Lower leg skin (tissue), 3 donors: ENCODE measurements at regions not wholly inside any gene's neighbourhood (a gene's known extent, or its start where the extent isn't known, plus 50 kb on each side); places are given as distances from the start of the nearest gene placed in this dataset.

Experiments used
- POLR2A ChIP-seq, 2 donors: fragments of 450-650 bp; IDR thresholded peaks; one replicate each; pipeline ENCODE4 v1.6.1; 2016 to 2017; ENCODE audit warnings: antibody characterized with exemption in 2 of 2, mild to moderate bottlenecking in 1 of 2, moderate library complexity in 1 of 2
- TF ChIP-seq, protein P1 (sequence below), 3 donors: fragments of 450-650 bp; IDR thresholded peaks; one replicate each; pipeline ENCODE4 v1.5.1; 2016; ENCODE audit warnings: antibody characterized with exemption in 3 of 3, mild to moderate bottlenecking in 3 of 3, moderate library complexity in 2 of 3

- TF ChIP-seq, protein P1, sequence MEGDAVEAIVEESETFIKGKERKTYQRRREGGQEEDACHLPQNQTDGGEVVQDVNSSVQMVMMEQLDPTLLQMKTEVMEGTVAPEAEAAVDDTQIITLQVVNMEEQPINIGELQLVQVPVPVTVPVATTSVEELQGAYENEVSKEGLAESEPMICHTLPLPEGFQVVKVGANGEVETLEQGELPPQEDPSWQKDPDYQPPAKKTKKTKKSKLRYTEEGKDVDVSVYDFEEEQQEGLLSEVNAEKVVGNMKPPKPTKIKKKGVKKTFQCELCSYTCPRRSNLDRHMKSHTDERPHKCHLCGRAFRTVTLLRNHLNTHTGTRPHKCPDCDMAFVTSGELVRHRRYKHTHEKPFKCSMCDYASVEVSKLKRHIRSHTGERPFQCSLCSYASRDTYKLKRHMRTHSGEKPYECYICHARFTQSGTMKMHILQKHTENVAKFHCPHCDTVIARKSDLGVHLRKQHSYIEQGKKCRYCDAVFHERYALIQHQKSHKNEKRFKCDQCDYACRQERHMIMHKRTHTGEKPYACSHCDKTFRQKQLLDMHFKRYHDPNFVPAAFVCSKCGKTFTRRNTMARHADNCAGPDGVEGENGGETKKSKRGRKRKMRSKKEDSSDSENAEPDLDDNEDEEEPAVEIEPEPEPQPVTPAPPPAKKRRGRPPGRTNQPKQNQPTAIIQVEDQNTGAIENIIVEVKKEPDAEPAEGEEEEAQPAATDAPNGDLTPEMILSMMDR (IDR thresholded peaks at IDR 0.05): no peak
- no peak for TF ChIP-seq POLR2A (IDR thresholded peaks at IDR 0.05)
Observed at GRCh38 chr10:4046030-4046429, 261.0 kb upstream of the KLF6 start.
